ENCODE measurements at regions not wholly inside any gene's neighbourhood (a gene's known extent, or its start where the extent isn't known, plus 50 kb on each side); places are given as distances from the start of the nearest gene placed in this dataset.

DNA sequence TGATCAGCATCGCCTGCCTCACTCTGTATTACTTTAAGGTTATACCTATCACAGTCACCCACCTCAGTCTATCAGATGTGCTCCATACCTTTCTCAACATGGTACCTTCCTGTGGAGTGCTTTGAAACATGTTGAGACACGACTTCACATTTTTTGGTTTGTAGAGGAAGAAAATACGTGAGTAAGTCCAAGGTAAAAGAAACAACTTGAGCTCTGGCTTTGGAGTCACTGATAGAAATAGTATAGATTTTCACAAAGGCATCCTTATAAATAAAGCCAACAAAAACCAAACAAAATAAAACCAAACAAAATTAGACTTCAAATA lies 77.5 kb upstream of the HMHB1 start:
- no peak for TF ChIP-seq EZH2phosphoT487 (IDR thresholded peaks at IDR 0.05; ENCODE audit: low read depth)
- TF ChIP-seq, protein P1, sequence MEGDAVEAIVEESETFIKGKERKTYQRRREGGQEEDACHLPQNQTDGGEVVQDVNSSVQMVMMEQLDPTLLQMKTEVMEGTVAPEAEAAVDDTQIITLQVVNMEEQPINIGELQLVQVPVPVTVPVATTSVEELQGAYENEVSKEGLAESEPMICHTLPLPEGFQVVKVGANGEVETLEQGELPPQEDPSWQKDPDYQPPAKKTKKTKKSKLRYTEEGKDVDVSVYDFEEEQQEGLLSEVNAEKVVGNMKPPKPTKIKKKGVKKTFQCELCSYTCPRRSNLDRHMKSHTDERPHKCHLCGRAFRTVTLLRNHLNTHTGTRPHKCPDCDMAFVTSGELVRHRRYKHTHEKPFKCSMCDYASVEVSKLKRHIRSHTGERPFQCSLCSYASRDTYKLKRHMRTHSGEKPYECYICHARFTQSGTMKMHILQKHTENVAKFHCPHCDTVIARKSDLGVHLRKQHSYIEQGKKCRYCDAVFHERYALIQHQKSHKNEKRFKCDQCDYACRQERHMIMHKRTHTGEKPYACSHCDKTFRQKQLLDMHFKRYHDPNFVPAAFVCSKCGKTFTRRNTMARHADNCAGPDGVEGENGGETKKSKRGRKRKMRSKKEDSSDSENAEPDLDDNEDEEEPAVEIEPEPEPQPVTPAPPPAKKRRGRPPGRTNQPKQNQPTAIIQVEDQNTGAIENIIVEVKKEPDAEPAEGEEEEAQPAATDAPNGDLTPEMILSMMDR (IDR thresholded peaks at IDR 0.05; ENCODE audit: low read depth, low read length), result no peak
